HEK293T (cell line): ENCODE measurements at regions not wholly inside any gene's neighbourhood (a gene's known extent, or its start where the extent isn't known, plus 50 kb on each side); places are given as distances from the start of the nearest gene placed in this dataset.

Experiments
- CTCF ChIA-PET: fragments of 350-600 bp; formaldehyde crosslinking; extraction: SDS; loops from one replicate; lab custom pipeline; 2021; ENCODE audit warnings: antibody characterized with exemption, inconsistent platforms; lab: Yijun Ruan, JAX
- POLR2A ChIA-PET: fragments of 350-600 bp; formaldehyde crosslinking; extraction: SDS; loops from one replicate; lab custom pipeline; 2020; ENCODE audit warnings: antibody characterized with exemption, inconsistent platforms; lab: Yijun Ruan, JAX
- DNase-seq: peaks from one replicate; pipeline ENCODE4 v3.0.0; 2012; ENCODE audit warnings: mixed read lengths; ENCODE audit errors: extremely low spot score
- ARNT ChIP-seq: fragments of 450-650 bp; IDR thresholded peaks from 2 replicates; pipeline ENCODE4 v1.6.1; 2017; ENCODE audit warnings: mild to moderate bottlenecking
- BHLHE40 ChIP-seq: fragments of 450-650 bp; IDR thresholded peaks from 2 replicates; pipeline ENCODE4 v1.6.1; 2016; ENCODE audit warnings: mild to moderate bottlenecking, moderate library complexity, borderline replicate concordance
- CTBP1 ChIP-seq: fragments of 450-650 bp; IDR thresholded peaks from 2 replicates; pipeline ENCODE4 v1.6.1; 2016; ENCODE audit warnings: borderline replicate concordance
- ELF4 ChIP-seq: fragments of 450-650 bp; IDR thresholded peaks from 2 replicates; pipeline ENCODE4 v1.6.1; 2017; ENCODE audit warnings: antibody characterized with exemption
- FOXA1 ChIP-seq: fragments of 450-650 bp; IDR thresholded peaks from 2 replicates; pipeline ENCODE4 v1.6.1; 2016; ENCODE audit warnings: mild to moderate bottlenecking
- FOXK2 ChIP-seq: fragments of 450-650 bp; IDR thresholded peaks from 2 replicates; pipeline ENCODE4 v1.6.1; 2016; ENCODE audit warnings: mild to moderate bottlenecking
- FOXM1 ChIP-seq: fragments of 450-650 bp; IDR thresholded peaks from 2 replicates; pipeline ENCODE4 v1.6.1; 2017; ENCODE audit warnings: mild to moderate bottlenecking, borderline replicate concordance
- HDGF ChIP-seq: fragments of 450-650 bp; IDR thresholded peaks from 2 replicates; pipeline ENCODE4 v1.6.1; 2017; ENCODE audit warnings: antibody characterized with exemption, borderline replicate concordance
- L3MBTL2 ChIP-seq: fragments of 450-650 bp; conservative IDR thresholded peaks from 2 replicates; pipeline ENCODE4 v1.6.1; 2016; ENCODE audit warnings: mild to moderate bottlenecking
- LEF1 ChIP-seq: fragments of 450-650 bp; IDR thresholded peaks from 2 replicates; pipeline ENCODE4 v1.6.1; 2017; ENCODE audit warnings: mild to moderate bottlenecking, borderline replicate concordance
- NFRKB ChIP-seq: fragments of 450-650 bp; IDR thresholded peaks from 2 replicates; pipeline ENCODE4 v1.6.1; 2016; ENCODE audit warnings: mild to moderate bottlenecking, moderate library complexity
- SP1 ChIP-seq: fragments of 450-650 bp; IDR thresholded peaks from 2 replicates; pipeline ENCODE4 v1.6.1; 2017
- SUZ12 ChIP-seq: fragments of 450-650 bp; IDR thresholded peaks from 2 replicates; pipeline ENCODE4 v1.6.1; 2016; ENCODE audit warnings: mild to moderate bottlenecking
- TARDBP ChIP-seq: fragments of 450-650 bp; IDR thresholded peaks from 2 replicates; pipeline ENCODE4 v1.6.1; 2016
- ZNF384 ChIP-seq: fragments of 450-650 bp; IDR thresholded peaks from 2 replicates; pipeline ENCODE4 v1.6.1; 2016
- TF ChIP-seq, protein P1 (sequence below): fragments of 450-650 bp; IDR thresholded peaks from 2 replicates; pipeline ENCODE4 v1.6.1; 2016

DNA sequence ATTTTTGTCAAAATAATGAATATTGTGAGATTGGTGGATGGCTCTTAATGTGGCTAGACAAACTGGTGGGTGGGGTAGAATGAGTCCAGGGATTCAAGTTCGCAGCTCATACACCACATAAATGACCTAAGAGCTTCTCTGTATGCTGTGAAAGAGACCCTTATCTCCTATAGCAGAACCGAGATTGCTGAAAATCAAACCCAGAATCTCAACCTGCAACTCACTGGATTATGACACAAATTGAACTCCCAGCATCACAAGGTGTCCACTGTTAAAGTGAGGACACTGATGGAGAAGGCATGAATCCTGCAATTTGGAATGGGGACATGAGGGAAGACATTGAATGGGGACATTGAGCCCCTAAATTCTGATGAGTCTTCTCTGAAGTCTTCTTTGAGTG lies 51.3 kb upstream of the CNKSR3 start:
- ChIA-PET CTCF (no interaction called here), POLR2A (no interaction called here)
- TF ChIP-seq BHLHE40 (no peak), L3MBTL2 (no peak), FOXA1 (no peak), LEF1 (no peak), SUZ12 (no peak)
- TF ChIP-seq, protein P1, sequence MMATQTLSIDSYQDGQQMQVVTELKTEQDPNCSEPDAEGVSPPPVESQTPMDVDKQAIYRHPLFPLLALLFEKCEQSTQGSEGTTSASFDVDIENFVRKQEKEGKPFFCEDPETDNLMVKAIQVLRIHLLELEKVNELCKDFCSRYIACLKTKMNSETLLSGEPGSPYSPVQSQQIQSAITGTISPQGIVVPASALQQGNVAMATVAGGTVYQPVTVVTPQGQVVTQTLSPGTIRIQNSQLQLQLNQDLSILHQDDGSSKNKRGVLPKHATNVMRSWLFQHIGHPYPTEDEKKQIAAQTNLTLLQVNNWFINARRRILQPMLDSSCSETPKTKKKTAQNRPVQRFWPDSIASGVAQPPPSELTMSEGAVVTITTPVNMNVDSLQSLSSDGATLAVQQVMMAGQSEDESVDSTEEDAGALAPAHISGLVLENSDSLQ = no peak
- DNase-seq = no peak

DNA sequence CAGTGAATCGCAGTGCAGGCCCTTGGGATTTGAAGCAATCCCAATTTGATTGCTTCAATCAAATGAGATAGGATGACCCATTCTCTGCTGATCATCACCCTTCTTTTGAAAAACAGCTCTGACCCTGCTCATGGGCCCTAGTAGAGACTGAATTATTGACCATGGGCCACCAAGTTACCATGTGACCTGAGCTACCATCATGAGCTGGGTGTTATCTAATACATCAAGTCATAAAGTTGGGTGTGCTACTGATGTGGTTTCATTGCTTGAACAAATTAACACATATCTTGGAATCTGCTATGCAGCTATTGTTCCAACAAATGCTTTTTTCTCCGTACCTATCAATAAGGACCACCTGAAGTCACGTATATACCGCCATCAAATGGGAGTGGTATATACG lies 54.8 kb upstream of the CNKSR3 start:
- ChIA-PET CTCF (no interaction called here), POLR2A (no interaction called here)
- TF ChIP-seq LEF1 (no peak), SUZ12 (no peak), L3MBTL2 (no peak), FOXM1 (no peak), NFRKB (no peak), ARNT (no peak), FOXA1 (no peak), ZNF384 (no peak), TARDBP (no peak), ELF4 (no peak), BHLHE40 (no peak), HDGF (no peak), SP1 (no peak), FOXK2 (no peak), CTBP1 (no peak)
- TF ChIP-seq, protein P1 = no peak
- no peak for DNase-seq

DNA sequence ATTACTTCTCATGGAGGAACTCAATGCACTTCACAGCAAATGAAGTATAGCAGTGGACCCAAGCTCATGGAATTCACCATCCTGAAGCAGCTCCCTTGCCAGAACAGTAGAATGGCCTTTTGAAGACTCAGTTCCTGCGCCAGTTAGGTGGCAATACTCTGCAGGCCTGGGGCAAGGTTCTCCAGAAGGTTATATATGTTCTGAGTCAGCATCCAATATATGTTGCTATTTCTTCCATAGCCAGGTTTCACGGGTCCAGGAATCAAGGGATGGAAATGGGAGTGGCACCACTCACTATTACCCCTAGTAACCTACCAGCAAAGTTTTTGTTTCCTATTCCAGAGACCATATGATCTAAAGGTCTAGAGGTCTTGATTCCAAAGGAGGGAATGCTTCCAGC lies 56.4 kb upstream of the CNKSR3 start:
- ChIA-PET POLR2A (no interaction called here), CTCF (no interaction called here)
- no peak for DNase-seq

DNA sequence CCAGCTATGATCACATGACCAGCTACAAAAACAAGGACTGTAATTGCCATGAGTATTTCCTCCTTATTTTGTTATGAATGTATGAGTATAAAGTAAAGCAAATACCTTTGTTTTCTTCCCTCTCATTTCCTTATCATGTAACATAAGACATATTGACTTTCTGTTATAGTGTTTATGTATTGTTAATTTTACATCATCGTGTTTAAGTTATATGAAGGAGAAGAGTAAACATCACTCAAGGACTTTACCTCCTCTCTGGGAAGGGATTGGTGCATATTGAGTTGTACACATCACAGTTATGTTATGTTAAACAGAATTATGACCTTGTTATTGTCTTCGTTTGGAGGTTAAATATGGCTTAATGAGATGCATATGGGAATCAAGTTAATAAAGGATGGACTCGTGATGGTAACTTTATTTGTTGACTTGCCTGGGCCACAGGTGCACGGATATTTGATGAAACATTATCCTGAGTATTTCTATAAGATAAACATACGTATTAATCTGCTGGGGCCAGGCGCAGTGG lies 57.3 kb upstream of the CNKSR3 start:
- TF ChIP-seq ARNT (no peak), ZNF384 (no peak)
- TF ChIP-seq, protein P1 = no peak
- ChIA-PET POLR2A (no interaction called here), CTCF (interaction anchor here (0.7 kb wide), 1 partner anchor 67 kb away, joined by 3 read pairs; no protein-coding TSS in a partner anchor)
- no peak for DNase-seq

More for the DNA sequence above, 56.4 kb upstream of the CNKSR3 start:
- TF ChIP-seq ZNF384 (no peak), NFRKB (no peak), FOXM1 (no peak), SP1 (no peak), ELF4 (no peak), LEF1 (no peak), CTBP1 (no peak), L3MBTL2 (no peak), TARDBP (no peak), HDGF (no peak), FOXK2 (no peak), SUZ12 (no peak), FOXA1 (no peak), BHLHE40 (no peak)
- TF ChIP-seq, protein P1 = no peak

DNA sequence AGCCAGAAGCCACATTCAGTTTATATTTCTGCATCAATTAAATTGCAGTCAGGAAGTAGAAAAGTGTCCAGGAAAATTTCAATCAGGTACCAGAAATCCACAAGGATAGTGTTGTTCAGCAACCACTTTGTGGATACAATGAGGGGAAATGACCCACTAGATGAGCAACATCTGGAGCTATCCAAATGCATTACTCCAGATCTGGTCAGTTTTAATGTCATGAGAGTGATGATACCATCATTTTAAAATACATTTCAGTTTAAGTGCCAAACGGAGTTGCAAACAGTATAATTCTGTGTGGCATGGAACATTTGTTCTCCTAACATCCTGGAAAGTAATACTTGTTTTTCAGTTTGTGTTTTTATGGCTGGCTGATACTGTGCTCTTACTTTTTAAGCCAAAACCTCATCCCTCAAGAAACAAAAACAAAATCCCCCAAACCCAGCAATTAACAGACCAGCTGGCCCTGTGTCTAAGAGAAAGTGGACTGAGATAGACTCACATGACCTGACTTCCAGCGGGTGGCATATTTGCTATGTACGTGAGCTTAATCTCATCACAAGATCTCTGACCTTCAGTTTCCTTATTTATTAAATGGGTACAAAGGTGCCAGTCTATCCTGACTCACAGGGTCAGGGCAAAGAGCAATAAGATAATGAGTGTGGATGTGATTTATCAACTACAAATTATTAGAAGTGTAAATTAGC lies 58.8 kb upstream of the CNKSR3 start:
- ChIA-PET CTCF (interaction anchor here (0.9 kb wide), 1 partner anchor 15 kb away, joined by 3 read pairs; no protein-coding TSS in a partner anchor), POLR2A (no interaction called here)
- no peak for DNase-seq
- TF ChIP-seq TARDBP = no peak
- TF ChIP-seq FOXM1 = no peak
- TF ChIP-seq, protein P1 = no peak
- no peak for TF ChIP-seq ZNF384
- TF ChIP-seq NFRKB = no peak

DNA sequence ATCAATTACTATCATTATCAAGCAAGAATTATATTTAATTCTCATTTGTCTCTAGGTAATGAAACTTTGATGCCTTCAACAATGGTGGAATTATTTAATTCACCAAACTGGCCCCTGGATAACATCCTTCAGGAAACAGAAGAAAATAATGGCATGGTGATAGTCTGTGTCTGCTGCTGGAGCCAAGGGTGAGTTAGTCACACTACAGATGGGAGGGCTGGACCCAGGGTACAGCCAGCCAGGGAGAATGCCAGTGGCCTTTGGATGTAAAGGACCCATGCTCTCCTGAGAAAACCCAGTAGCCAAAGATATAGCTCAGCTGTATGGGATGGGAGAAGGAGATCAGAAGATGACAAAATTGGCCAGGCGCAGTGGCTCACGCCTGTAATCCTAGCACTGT lies 60.0 kb upstream of the CNKSR3 start:
- POLR2A ChIA-PET = no interaction called here
- CTCF ChIA-PET = no interaction called here
- no peak for DNase-seq
- TF ChIP-seq ARNT = no peak
- no peak for TF ChIP-seq SP1
- no peak for TF ChIP-seq L3MBTL2
- TF ChIP-seq CTBP1 = no peak
- TF ChIP-seq SUZ12 = no peak
- no peak for TF ChIP-seq LEF1
- TF ChIP-seq ZNF384 = no peak
- no peak for TF ChIP-seq FOXK2
- TF ChIP-seq, protein P1 = no peak
- TF ChIP-seq HDGF = no peak
